ENCODE measurements at regions not wholly inside any gene's neighbourhood (a gene's known extent, or its start where the extent isn't known, plus 50 kb on each side); places are given as distances from the start of the nearest gene placed in this dataset.

GRCh38 chr19:30119180-30119908 is 177.3 kb downstream of the URI1 start:
- H3K27ac ChIP-seq (ENCODE audit: low read length), result no peak overlapping the region
- no peaks in the 10 kb centered on the region for H3K4me1 ChIP-seq (ENCODE audit: low read length)
- H2AFZ ChIP-seq (ENCODE audit: low read depth, low read length), result no peak overlapping the region
- no peaks in the 10 kb centered on the region for H3K36me3 ChIP-seq (replicated peaks; ENCODE audit: low read depth, low read length)
- H4K20me1 ChIP-seq (ENCODE audit: insufficient read depth, low read length), result no peaks in the 10 kb centered on the region
- no peaks in the 10 kb centered on the region for H3K9me3 ChIP-seq (ENCODE audit: insufficient read depth, low read length)
- H3K27me3 ChIP-seq (ENCODE audit: low read depth, low read length), result no peaks in the 10 kb centered on the region
- no peak overlapping the region for H3K4me3 ChIP-seq (ENCODE audit: low read length)
- H3K4me2 ChIP-seq (ENCODE audit: low read length), result no peak overlapping the region
- H3K79me2 ChIP-seq (ENCODE audit: low read length), result no peaks in the 10 kb centered on the region
- H3K9ac ChIP-seq (ENCODE audit: low read length), result no peak overlapping the region
- TF ChIP-seq EZH2phosphoT487 (IDR thresholded peaks at IDR 0.05; ENCODE audit: low read depth) (no peak), CTCF (IDR thresholded peaks at IDR 0.05; ENCODE audit: low read depth, low read length) (no peak)

GRCh38 chr19:30120860-30121484 is 178.9 kb downstream of the URI1 start:
- Histone ChIP-seq H3K4me1 (ENCODE audit: low read length) (no peaks in the 10 kb centered on the region), H4K20me1 (ENCODE audit: insufficient read depth, low read length) (no peaks in the 10 kb centered on the region), H3K36me3 (replicated peaks; ENCODE audit: low read depth, low read length) (no peaks in the 10 kb centered on the region), H2AFZ (ENCODE audit: low read depth, low read length) (no peak overlapping the region), H3K79me2 (ENCODE audit: low read length) (no peaks in the 10 kb centered on the region), H3K9me3 (ENCODE audit: insufficient read depth, low read length) (no peaks in the 10 kb centered on the region), H3K9ac (ENCODE audit: low read length) (no peak overlapping the region), H3K4me2 (ENCODE audit: low read length) (no peak overlapping the region), H3K27me3 (ENCODE audit: low read depth, low read length) (no peaks in the 10 kb centered on the region), H3K27ac (ENCODE audit: low read length) (no peak overlapping the region), H3K4me3 (ENCODE audit: low read length) (no peak overlapping the region)
- TF ChIP-seq CTCF (IDR thresholded peaks at IDR 0.05; ENCODE audit: low read depth, low read length), result no peak
- TF ChIP-seq EZH2phosphoT487 (IDR thresholded peaks at IDR 0.05; ENCODE audit: low read depth), result no peak

DNA sequence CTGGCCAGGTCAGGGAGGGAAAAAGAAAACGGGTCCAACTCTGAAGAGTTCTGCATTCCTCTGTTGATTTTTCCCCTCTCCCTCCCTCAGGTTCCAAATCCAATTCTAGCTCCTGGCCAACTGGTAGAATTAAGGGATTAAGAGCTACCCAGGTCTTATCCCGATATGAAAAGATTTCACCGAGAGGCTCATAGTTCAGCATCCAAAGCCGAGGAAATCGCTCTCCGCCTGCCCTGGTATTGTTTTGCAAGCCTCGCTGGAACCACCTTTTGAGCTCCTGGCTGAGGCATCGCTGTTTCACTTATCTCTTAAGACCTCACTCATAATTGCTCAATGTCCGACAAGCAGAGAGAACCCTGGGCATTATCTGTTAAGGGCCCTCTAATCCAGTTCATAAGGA is 180.4 kb downstream of the URI1 start:
- H3K27me3 ChIP-seq (ENCODE audit: low read depth, low read length), result peaks cover 3% of the 10 kb centered on the region; the same call in 1 of the 2 replicates
- no peak overlapping the region for H3K27ac ChIP-seq (ENCODE audit: low read length)
- TF ChIP-seq EZH2phosphoT487 (IDR thresholded peaks at IDR 0.05; ENCODE audit: low read depth) (no peak), CTCF (IDR thresholded peaks at IDR 0.05; ENCODE audit: low read depth, low read length) (no peak)
- H4K20me1 ChIP-seq (ENCODE audit: insufficient read depth, low read length), result no peaks in the 10 kb centered on the region
- H3K4me2 ChIP-seq (ENCODE audit: low read length), result no peak overlapping the region
- no peak overlapping the region for H3K4me3 ChIP-seq (ENCODE audit: low read length)
- no peaks in the 10 kb centered on the region for H3K79me2 ChIP-seq (ENCODE audit: low read length)
- no peaks in the 10 kb centered on the region for H3K9me3 ChIP-seq (ENCODE audit: insufficient read depth, low read length)
- no peaks in the 10 kb centered on the region for H3K36me3 ChIP-seq (replicated peaks; ENCODE audit: low read depth, low read length)
- H3K9ac ChIP-seq (ENCODE audit: low read length), result no peak overlapping the region
- H3K4me1 ChIP-seq (ENCODE audit: low read length), result no peaks in the 10 kb centered on the region
- H2AFZ ChIP-seq (ENCODE audit: low read depth, low read length), result no peak overlapping the region

GRCh38 chr19:30123119-30123518 is 181.1 kb downstream of the URI1 start:
- peaks cover 3% of the 10 kb centered on the region; the same call in 1 of the 2 replicates for H3K27me3 ChIP-seq (ENCODE audit: low read depth, low read length)
- no peak overlapping the region for H3K4me2 ChIP-seq (ENCODE audit: low read length)
- H3K36me3 ChIP-seq (replicated peaks; ENCODE audit: low read depth, low read length), result no peaks in the 10 kb centered on the region
- H3K4me1 ChIP-seq (ENCODE audit: low read length), result no peaks in the 10 kb centered on the region
- no peak overlapping the region for H3K4me3 ChIP-seq (ENCODE audit: low read length)
- H2AFZ ChIP-seq (ENCODE audit: low read depth, low read length), result no peak overlapping the region
- H3K9ac ChIP-seq (ENCODE audit: low read length), result no peak overlapping the region
- TF ChIP-seq CTCF (IDR thresholded peaks at IDR 0.05; ENCODE audit: low read depth, low read length) (no peak), EZH2phosphoT487 (IDR thresholded peaks at IDR 0.05; ENCODE audit: low read depth) (no peak)
- H3K79me2 ChIP-seq (ENCODE audit: low read length), result no peaks in the 10 kb centered on the region
- no peaks in the 10 kb centered on the region for H4K20me1 ChIP-seq (ENCODE audit: insufficient read depth, low read length)
- H3K27ac ChIP-seq (ENCODE audit: low read length), result no peak overlapping the region
- no peaks in the 10 kb centered on the region for H3K9me3 ChIP-seq (ENCODE audit: insufficient read depth, low read length)

Data from OCI-LY3 (cell line).